ENCODE measurements at regions not wholly inside any gene's neighbourhood (a gene's known extent, or its start where the extent isn't known, plus 50 kb on each side); places are given as distances from the start of the nearest gene placed in this dataset.

GRCh38 chr2:176978921-176979320 is 233.7 kb upstream of the HNRNPA3 start:
- Mint-ChIP-seq H3K36me3 (ENCODE audit: unreplicated experiment) (no peaks in the 10 kb centered on the region), H3K9me3 (ENCODE audit: unreplicated experiment) (no peaks in the 10 kb centered on the region), H3K4me1 (ENCODE audit: low read depth, unreplicated experiment) (no peaks in the 10 kb centered on the region)

GRCh38 chr2:176979981-176980710 is 232.4 kb upstream of the HNRNPA3 start:
- H3K4me3 Mint-ChIP-seq (ENCODE audit: unreplicated experiment) = no peak overlapping the region
- DNase-seq = no peak
- H3K27ac Mint-ChIP-seq (ENCODE audit: unreplicated experiment) = no peak overlapping the region
- H3K27me3 Mint-ChIP-seq (ENCODE audit: unreplicated experiment) = peaks cover 2% of the 10 kb centered on the region
- H3K4me1 Mint-ChIP-seq (ENCODE audit: low read depth, unreplicated experiment) = no peaks in the 10 kb centered on the region
- no peaks in the 10 kb centered on the region for H3K36me3 Mint-ChIP-seq (ENCODE audit: unreplicated experiment)
- TF ChIP-seq CTCF (IDR thresholded peaks at IDR 0.05; ENCODE audit: partially characterized antibody, unreplicated experiment) = no peak
- no peaks in the 10 kb centered on the region for H3K9me3 Mint-ChIP-seq (ENCODE audit: unreplicated experiment)

More at GRCh38 chr2:176978921-176979320, 233.7 kb upstream of the HNRNPA3 start:
- Mint-ChIP-seq H3K4me3 (ENCODE audit: unreplicated experiment) (no peak overlapping the region), H3K27ac (ENCODE audit: unreplicated experiment) (no peak overlapping the region), H3K27me3 (ENCODE audit: unreplicated experiment) (peaks cover 2% of the 10 kb centered on the region)
- no peak for DNase-seq
- no peak for TF ChIP-seq CTCF (IDR thresholded peaks at IDR 0.05; ENCODE audit: partially characterized antibody, unreplicated experiment)

GRCh38 chr2:176984987-176985386 is 227.6 kb upstream of the HNRNPA3 start:
- H3K9me3 Mint-ChIP-seq (ENCODE audit: unreplicated experiment) = no peaks in the 10 kb centered on the region
- H3K36me3 Mint-ChIP-seq (ENCODE audit: unreplicated experiment) = no peaks in the 10 kb centered on the region
- H3K27me3 Mint-ChIP-seq (ENCODE audit: unreplicated experiment) = no peaks in the 10 kb centered on the region
- no peak overlapping the region for H3K4me3 Mint-ChIP-seq (ENCODE audit: unreplicated experiment)
- peaks cover 10% of the 10 kb centered on the region for H3K4me1 Mint-ChIP-seq (ENCODE audit: low read depth, unreplicated experiment)
- no peak for TF ChIP-seq CTCF (IDR thresholded peaks at IDR 0.05; ENCODE audit: partially characterized antibody, unreplicated experiment)
- no peak overlapping the region for H3K27ac Mint-ChIP-seq (ENCODE audit: unreplicated experiment)
- DNase-seq = no peak

- Mint-ChIP-seq H3K27me3 (ENCODE audit: unreplicated experiment) (no peaks in the 10 kb centered on the region), H3K36me3 (ENCODE audit: unreplicated experiment) (no peaks in the 10 kb centered on the region), H3K4me3 (ENCODE audit: unreplicated experiment) (no peak overlapping the region), H3K9me3 (ENCODE audit: unreplicated experiment) (no peaks in the 10 kb centered on the region), H3K27ac (ENCODE audit: unreplicated experiment) (no peak overlapping the region), H3K4me1 (ENCODE audit: low read depth, unreplicated experiment) (peaks cover 11% of the 10 kb centered on the region)
- no peak for DNase-seq
- TF ChIP-seq CTCF (IDR thresholded peaks at IDR 0.05; ENCODE audit: partially characterized antibody, unreplicated experiment) = no peak
Measured at GRCh38 chr2:176985871-176986270, 226.7 kb upstream of the HNRNPA3 start.

GRCh38 chr2:176986487-176986886 is 226.1 kb upstream of the HNRNPA3 start:
- Mint-ChIP-seq H3K4me3 (ENCODE audit: unreplicated experiment) (no peak overlapping the region), H3K27me3 (ENCODE audit: unreplicated experiment) (peaks cover 1% of the 10 kb centered on the region), H3K9me3 (ENCODE audit: unreplicated experiment) (no peaks in the 10 kb centered on the region), H3K36me3 (ENCODE audit: unreplicated experiment) (no peaks in the 10 kb centered on the region), H3K4me1 (ENCODE audit: low read depth, unreplicated experiment) (peaks cover 11% of the 10 kb centered on the region), H3K27ac (ENCODE audit: unreplicated experiment) (no peak overlapping the region)
- no peak for DNase-seq
- no peak for TF ChIP-seq CTCF (IDR thresholded peaks at IDR 0.05; ENCODE audit: partially characterized antibody, unreplicated experiment)
